GM12878 (cell line): ENCODE measurements at regions not wholly inside any gene's neighbourhood (a gene's known extent, or its start where the extent isn't known, plus 50 kb on each side); places are given as distances from the start of the nearest gene placed in this dataset.

ENCODE experiments used
- ATAC-seq: fragments of 200-7000 bp; cut with Tn5 transposase; 3 replicates; pipeline ENCODE4 v1.9.1; 2020; ENCODE audit warnings: mild to moderate bottlenecking, moderate library complexity
- BruUV-seq: library from RNA; stranded (reverse); fragments of 400-500 nt; replicated peaks from 2 replicates; lab custom pipeline; 2021; lab: Mats Ljungman, UMichigan
- CTCF ChIA-PET: fragments of 300-600 bp; sonication (Branson Sonifier 250); formaldehyde crosslinking; extraction: SDS; loops from one replicate; lab custom pipeline; 2021; ENCODE audit warnings: inconsistent platforms; lab: Yijun Ruan, JAX
- POLR2A ChIA-PET: fragments of 350-600 bp; formaldehyde crosslinking; extraction: SDS; loops from one replicate; lab custom pipeline; 2021; ENCODE audit warnings: inconsistent platforms; lab: Charles Lee
- RAD21 ChIA-PET: fragments of 300-600 bp; sonication (Branson Sonifier 250); formaldehyde crosslinking; loops from one replicate; lab custom pipeline; 2023; ENCODE audit warnings: antibody characterized with exemption; ENCODE audit not compliant: unreplicated experiment; lab: Charles Lee
- SMC1A ChIA-PET: fragments of 300-600 bp; sonication (Branson Sonifier 250); formaldehyde crosslinking; loops from one replicate; lab custom pipeline; 2023; ENCODE audit not compliant: unreplicated experiment, uncharacterized antibody; lab: Charles Lee
- DNase-seq: peaks from one replicate; pipeline ENCODE4 v3.0.0-alpha.2; 2011; ENCODE audit warnings: low read depth, low spot score
- FAIRE-seq: peaks from 3 replicates; lab custom pipeline; 2011; peaks lifted over from hg19 to GRCh38; lab: Jason Lieb, UNC
- H2AFZ ChIP-seq: 2 replicates; pipeline ENCODE4 v1.6.0; 2011; ENCODE audit warnings: low read depth, low read length, control low read depth; ENCODE audit not compliant: control insufficient read depth
- H3K27ac ChIP-seq: 2 replicates; pipeline ENCODE4 v1.5.1; 2011; ENCODE audit warnings: control low read depth; ENCODE audit not compliant: control insufficient read depth, insufficient read depth
- H3K27me3 ChIP-seq, 2 experiments: replicated peaks in 1 of 2; 2 replicates each; pipeline versions ENCODE4 v1.6.0 to v1.6.1; 2011; ENCODE audit warnings: low read length in 1 of 2; ENCODE audit not compliant: control insufficient read depth in 2 of 2, insufficient read depth in 2 of 2
- H3K36me3 ChIP-seq, 2 experiments: 2 replicates each; pipeline ENCODE4 v1.5.1; 2011; ENCODE audit warnings: low read length in 1 of 2; ENCODE audit not compliant: control insufficient read depth in 2 of 2, insufficient read depth in 2 of 2
- H3K4me1 ChIP-seq: 2 replicates; pipeline ENCODE4 v1.6.1; 2011; ENCODE audit warnings: mild to moderate bottlenecking, low read length, moderate library complexity, mixed read lengths; ENCODE audit not compliant: control insufficient read depth, insufficient read depth
- H3K4me2 ChIP-seq: 2 replicates; pipeline ENCODE4 v1.6.0; 2011; ENCODE audit warnings: control low read depth; ENCODE audit not compliant: control insufficient read depth, insufficient read depth
- H3K4me3 ChIP-seq: fragments of 200-600 bp; sonication (generic); 2 replicates; pipeline ENCODE4 v1.5.1; 2016
- H3K79me2 ChIP-seq: 2 replicates; pipeline ENCODE4 v1.6.0; 2011; ENCODE audit warnings: low read length; ENCODE audit not compliant: control insufficient read depth, insufficient read depth
- H3K9ac ChIP-seq: 2 replicates; pipeline ENCODE4 v1.8.0; 2011; ENCODE audit warnings: low read length, control low read depth, mixed read lengths; ENCODE audit not compliant: control insufficient read depth, insufficient read depth
- H3K9me3 ChIP-seq: replicated peaks from 3 replicates; pipeline ENCODE4 v1.5.1; 2011; ENCODE audit warnings: mild to moderate bottlenecking, low read length; ENCODE audit not compliant: control insufficient read depth, insufficient read depth
- H4K20me1 ChIP-seq: 2 replicates; pipeline ENCODE4 v1.6.0; 2011; ENCODE audit not compliant: control insufficient read depth, insufficient read depth
- BCL11A ChIP-seq: IDR thresholded peaks from 2 replicates; pipeline ENCODE4 v1.6.1; 2011; ENCODE audit warnings: low read depth, low read length
- EP300 ChIP-seq, 2 experiments: fragments of 150-350 bp in 1 of 2; IDR thresholded peaks; 2 replicates each; pipeline ENCODE4 v1.6.1; 2011 to 2012; ENCODE audit warnings: low read depth in 2 of 2, low read length in 2 of 2, borderline replicate concordance in 1 of 2, improper control_type of control experiment in 1 of 2, inconsistent platforms in 1 of 2; ENCODE audit not compliant: control insufficient read depth in 1 of 2
- FOS ChIP-seq: IDR thresholded peaks from 3 replicates; pipeline ENCODE4 v1.6.1; 2011; ENCODE audit warnings: borderline replicate concordance; ENCODE audit not compliant: insufficient read length; ENCODE audit errors: extremely low read depth
- GATAD2B ChIP-seq: fragments of 450-650 bp; conservative IDR thresholded peaks from 2 replicates; pipeline ENCODE4 v1.6.1; 2017; ENCODE audit warnings: low read depth, mild to moderate bottlenecking, moderate library complexity
- HDGF ChIP-seq: fragments of 450-650 bp; IDR thresholded peaks from 2 replicates; pipeline ENCODE4 v1.6.1; 2016; ENCODE audit warnings: antibody characterized with exemption
- JUNB ChIP-seq: IDR thresholded peaks from 2 replicates; pipeline ENCODE4 v1.6.1; 2016; ENCODE audit warnings: antibody characterized with exemption, mild to moderate bottlenecking
- POLR2AphosphoS2 ChIP-seq: IDR thresholded peaks from 2 replicates; pipeline ENCODE4 v1.6.1; 2011; ENCODE audit warnings: low read depth, mild to moderate bottlenecking, low read length, improper control_type of control experiment, moderate library complexity
- RAD51 ChIP-seq: fragments of 450-650 bp; IDR thresholded peaks from 2 replicates; pipeline ENCODE4 v1.6.1; 2016; ENCODE audit warnings: moderate library complexity, mild to moderate bottlenecking, inconsistent platforms
- RCOR1 ChIP-seq: conservative IDR thresholded peaks from 2 replicates; pipeline ENCODE4 v1.6.1; 2012; ENCODE audit warnings: low read depth, low read length, improper control_type of control experiment
- SMC3 ChIP-seq: IDR thresholded peaks from 2 replicates; pipeline ENCODE4 v1.6.1; 2011; ENCODE audit warnings: low read length, improper control_type of control experiment, borderline replicate concordance
- TCF12 ChIP-seq: IDR thresholded peaks from 2 replicates; pipeline ENCODE4 v1.6.1; 2011; ENCODE audit warnings: low read depth, mild to moderate bottlenecking, low read length
- ZNF207 ChIP-seq: fragments of 450-650 bp; IDR thresholded peaks from 2 replicates; pipeline ENCODE4 v1.6.1; 2014; ENCODE audit warnings: antibody characterized with exemption, mild to moderate bottlenecking, borderline replicate concordance
- WGBS: methylation state at CpG from one replicate; pipeline ENCODE4 v1.1.6; 2016; ENCODE audit warnings: low lambda C conversion rate; ENCODE audit not compliant: insufficient replicate concordance, insufficient coverage; ENCODE audit errors: missing lambda C conversion rate; 5-methylcytosine and 5-hydroxymethylcytosine counted together
- in situ Hi-C: fragments of 300-500 bp; cut with MboI; formaldehyde crosslinking; loops from 9 replicates; pipeline ENCODE4 v1.14.3; 2018; ENCODE audit warnings: mixed read lengths
- intact Hi-C: fragments of 100-400 bp; cut with micrococcal nuclease; formaldehyde crosslinking; loops from one replicate; pipeline ENCODE4 v1.14.2; 2022; ENCODE audit not compliant: unreplicated experiment
- TF ChIP-seq, protein P1 (sequence below): fragments of 450-650 bp; IDR thresholded peaks from 2 replicates; pipeline ENCODE4 v1.6.1; 2017; ENCODE audit warnings: borderline replicate concordance
- TF ChIP-seq, protein P2 (sequence below): IDR thresholded peaks from 2 replicates; pipeline ENCODE4 v1.6.1; 2012; ENCODE audit warnings: low read depth, low read length, improper control_type of control experiment
- TF ChIP-seq, protein P3 (sequence below): fragments of 450-650 bp; IDR thresholded peaks from 2 replicates; pipeline ENCODE4 v1.6.1; 2016; ENCODE audit warnings: mild to moderate bottlenecking, moderate library complexity, borderline replicate concordance
- TF ChIP-seq, protein P4 (sequence below): fragments of 450-650 bp; IDR thresholded peaks from 2 replicates; pipeline ENCODE4 v1.6.1; 2018; ENCODE audit warnings: borderline replicate concordance, mild to moderate bottlenecking; ENCODE audit not compliant: partially characterized antibody

DNA sequence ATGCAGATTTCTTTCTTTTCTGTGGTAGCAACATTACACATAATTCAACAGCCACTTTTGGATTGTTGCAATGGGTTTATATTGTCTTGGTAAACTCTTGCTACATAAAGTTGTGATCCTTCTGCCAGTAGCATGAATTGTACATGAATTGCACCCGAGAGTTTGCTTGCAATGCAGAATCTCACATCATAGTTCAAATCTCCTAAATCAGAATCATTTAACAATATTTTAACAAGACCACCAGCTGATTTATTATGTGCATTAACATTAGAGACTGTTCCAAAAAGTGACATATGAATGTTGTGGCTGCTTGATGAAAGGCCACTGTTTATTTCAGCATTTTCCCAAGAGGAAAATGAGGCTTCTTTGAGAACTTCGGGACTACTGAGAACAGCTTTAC, 1491.8 kb upstream of the NUDT12 start (continued):
- no peak for TF ChIP-seq ZNF207
- TF ChIP-seq TCF12, result no peak
- no peak for TF ChIP-seq HDGF
- TF ChIP-seq, all 136 proteins: peak for 0

DNA sequence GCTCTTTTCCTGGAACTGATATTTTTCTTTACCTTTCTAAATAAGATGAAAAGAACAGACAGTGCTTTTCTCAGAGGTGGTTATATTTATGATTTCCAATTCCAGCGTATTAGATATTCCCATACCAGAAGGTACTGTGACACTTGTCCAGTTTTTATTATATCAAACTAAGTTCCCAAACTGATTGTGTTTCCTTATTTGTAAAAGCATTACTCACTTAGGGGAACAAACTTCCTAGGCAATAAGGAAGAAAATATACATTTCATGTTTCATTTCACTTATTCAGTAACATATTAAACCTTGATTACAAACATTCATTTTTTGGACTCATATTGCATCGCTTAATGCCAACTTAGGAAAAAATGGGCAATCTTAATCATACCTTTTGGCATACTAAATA, 1480.0 kb upstream of the NUDT12 start:
- FAIRE-seq (no peak), DNase-seq (no peak), ATAC-seq (no peak)
- POLR2A ChIA-PET, result no interaction called here
- Histone ChIP-seq H3K79me2 (no peaks in the 10 kb centered on the region), H3K4me3 (no peak overlapping the region), H3K36me3 (no peaks in the 10 kb centered on the region), H3K27ac (no peak overlapping the region), H3K9ac (no peak overlapping the region), H3K9me3 (no peaks in the 10 kb centered on the region), H3K27me3 (no peaks in the 10 kb centered on the region), H2AFZ (no peak overlapping the region), H4K20me1 (no peaks in the 10 kb centered on the region), H3K4me1 (no peaks in the 10 kb centered on the region), H3K4me2 (no peak overlapping the region)
- intact Hi-C loops (no loop called here), in situ Hi-C loops (no loop called here)
- WGBS, result 21% methylated on average over 2 of the region's 2 CpGs
- no TSS peak for BruUV-seq
- SMC1A ChIA-PET, result no interaction called here
- RAD21 ChIA-PET, result no interaction called here
- CTCF ChIA-PET, result no interaction called here
- TF ChIP-seq BCL11A (no peak), FOS (no peak), POLR2AphosphoS2 (no peak), SMC3 (no peak), RCOR1 (no peak), JUNB (no peak), GATAD2B (no peak), RAD51 (no peak), EP300 (IDR thresholded peaks at IDR 0.05; ENCODE audit: borderline replicate concordance in 1 of 2, control insufficient read depth in 1 of 2, low read depth in 2 of 2, low read length in 2 of 2) (no peak)
- TF ChIP-seq, protein P1, sequence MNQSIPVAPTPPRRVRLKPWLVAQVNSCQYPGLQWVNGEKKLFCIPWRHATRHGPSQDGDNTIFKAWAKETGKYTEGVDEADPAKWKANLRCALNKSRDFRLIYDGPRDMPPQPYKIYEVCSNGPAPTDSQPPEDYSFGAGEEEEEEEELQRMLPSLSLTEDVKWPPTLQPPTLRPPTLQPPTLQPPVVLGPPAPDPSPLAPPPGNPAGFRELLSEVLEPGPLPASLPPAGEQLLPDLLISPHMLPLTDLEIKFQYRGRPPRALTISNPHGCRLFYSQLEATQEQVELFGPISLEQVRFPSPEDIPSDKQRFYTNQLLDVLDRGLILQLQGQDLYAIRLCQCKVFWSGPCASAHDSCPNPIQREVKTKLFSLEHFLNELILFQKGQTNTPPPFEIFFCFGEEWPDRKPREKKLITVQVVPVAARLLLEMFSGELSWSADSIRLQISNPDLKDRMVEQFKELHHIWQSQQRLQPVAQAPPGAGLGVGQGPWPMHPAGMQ, result no peak
- TF ChIP-seq, protein P2, sequence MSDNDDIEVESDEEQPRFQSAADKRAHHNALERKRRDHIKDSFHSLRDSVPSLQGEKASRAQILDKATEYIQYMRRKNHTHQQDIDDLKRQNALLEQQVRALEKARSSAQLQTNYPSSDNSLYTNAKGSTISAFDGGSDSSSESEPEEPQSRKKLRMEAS, result no peak
- TF ChIP-seq, protein P3, sequence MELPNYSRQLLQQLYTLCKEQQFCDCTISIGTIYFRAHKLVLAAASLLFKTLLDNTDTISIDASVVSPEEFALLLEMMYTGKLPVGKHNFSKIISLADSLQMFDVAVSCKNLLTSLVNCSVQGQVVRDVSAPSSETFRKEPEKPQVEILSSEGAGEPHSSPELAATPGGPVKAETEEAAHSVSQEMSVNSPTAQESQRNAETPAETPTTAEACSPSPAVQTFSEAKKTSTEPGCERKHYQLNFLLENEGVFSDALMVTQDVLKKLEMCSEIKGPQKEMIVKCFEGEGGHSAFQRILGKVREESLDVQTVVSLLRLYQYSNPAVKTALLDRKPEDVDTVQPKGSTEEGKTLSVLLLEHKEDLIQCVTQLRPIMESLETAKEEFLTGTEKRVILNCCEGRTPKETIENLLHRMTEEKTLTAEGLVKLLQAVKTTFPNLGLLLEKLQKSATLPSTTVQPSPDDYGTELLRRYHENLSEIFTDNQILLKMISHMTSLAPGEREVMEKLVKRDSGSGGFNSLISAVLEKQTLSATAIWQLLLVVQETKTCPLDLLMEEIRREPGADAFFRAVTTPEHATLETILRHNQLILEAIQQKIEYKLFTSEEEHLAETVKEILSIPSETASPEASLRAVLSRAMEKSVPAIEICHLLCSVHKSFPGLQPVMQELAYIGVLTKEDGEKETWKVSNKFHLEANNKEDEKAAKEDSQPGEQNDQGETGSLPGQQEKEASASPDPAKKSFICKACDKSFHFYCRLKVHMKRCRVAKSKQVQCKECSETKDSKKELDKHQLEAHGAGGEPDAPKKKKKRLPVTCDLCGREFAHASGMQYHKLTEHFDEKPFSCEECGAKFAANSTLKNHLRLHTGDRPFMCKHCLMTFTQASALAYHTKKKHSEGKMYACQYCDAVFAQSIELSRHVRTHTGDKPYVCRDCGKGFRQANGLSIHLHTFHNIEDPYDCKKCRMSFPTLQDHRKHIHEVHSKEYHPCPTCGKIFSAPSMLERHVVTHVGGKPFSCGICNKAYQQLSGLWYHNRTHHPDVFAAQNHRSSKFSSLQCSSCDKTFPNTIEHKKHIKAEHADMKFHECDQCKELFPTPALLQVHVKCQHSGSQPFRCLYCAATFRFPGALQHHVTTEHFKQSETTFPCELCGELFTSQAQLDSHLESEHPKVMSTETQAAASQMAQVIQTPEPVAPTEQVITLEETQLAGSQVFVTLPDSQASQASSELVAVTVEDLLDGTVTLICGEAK, result no peak
- TF ChIP-seq, protein P4, sequence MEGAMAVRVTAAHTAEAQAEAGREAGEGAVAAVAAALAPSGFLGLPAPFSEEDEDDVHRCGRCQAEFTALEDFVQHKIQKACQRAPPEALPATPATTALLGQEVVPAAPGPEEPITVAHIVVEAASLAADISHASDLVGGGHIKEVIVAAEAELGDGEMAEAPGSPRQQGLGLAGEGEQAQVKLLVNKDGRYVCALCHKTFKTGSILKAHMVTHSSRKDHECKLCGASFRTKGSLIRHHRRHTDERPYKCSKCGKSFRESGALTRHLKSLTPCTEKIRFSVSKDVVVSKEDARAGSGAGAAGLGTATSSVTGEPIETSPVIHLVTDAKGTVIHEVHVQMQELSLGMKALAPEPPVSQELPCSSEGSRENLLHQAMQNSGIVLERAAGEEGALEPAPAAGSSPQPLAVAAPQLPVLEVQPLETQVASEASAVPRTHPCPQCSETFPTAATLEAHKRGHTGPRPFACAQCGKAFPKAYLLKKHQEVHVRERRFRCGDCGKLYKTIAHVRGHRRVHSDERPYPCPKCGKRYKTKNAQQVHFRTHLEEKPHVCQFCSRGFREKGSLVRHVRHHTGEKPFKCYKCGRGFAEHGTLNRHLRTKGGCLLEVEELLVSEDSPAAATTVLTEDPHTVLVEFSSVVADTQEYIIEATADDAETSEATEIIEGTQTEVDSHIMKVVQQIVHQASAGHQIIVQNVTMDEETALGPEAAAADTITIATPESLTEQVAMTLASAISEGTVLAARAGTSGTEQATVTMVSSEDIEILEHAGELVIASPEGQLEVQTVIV, result no peak
